ENCODE measurements at regions not wholly inside any gene's neighbourhood (a gene's known extent, or its start where the extent isn't known, plus 50 kb on each side); places are given as distances from the start of the nearest gene placed in this dataset.

DNA sequence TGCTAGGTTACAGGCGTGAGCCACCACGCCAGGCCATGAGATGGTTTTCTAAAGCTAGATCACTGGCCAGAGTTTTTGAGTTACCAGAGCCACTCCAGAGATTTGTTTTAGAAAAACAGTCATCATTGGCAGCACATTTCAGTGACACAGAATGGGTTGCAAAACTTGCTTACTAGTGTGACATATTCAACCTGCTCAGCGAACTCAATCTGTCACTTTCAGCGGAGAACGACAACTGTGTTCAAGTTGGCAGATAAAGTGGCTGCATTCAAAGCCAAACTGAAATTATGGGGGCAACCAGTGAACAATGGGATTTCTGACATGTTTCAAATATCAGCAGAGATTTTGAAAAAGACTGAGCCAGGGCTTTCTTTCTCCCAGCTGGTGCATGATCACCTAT, 456.3 kb upstream of the ISX start (continued):
- TF ChIP-seq SIN3A (IDR thresholded peaks at IDR 0.05; ENCODE audit: low read depth) (no peak), EGR1 (IDR thresholded peaks at IDR 0.05; ENCODE audit: low read depth) (no peak), RAD21 (IDR thresholded peaks at IDR 0.05; ENCODE audit: low read depth) (no peak), SRF (IDR thresholded peaks at IDR 0.05; ENCODE audit: low read depth) (no peak), POLR2AphosphoS5 (IDR thresholded peaks at IDR 0.05; ENCODE audit: low read depth, low read length) (no peak), YY1 (IDR thresholded peaks at IDR 0.05; ENCODE audit: extremely low read depth, insufficient replicate concordance, low read depth, low read length) (no peak), CEBPB (IDR thresholded peaks at IDR 0.05; ENCODE audit: low read depth) (no peak), EZH2phosphoT487 (IDR thresholded peaks at IDR 0.05; ENCODE audit: borderline replicate concordance) (no peak)
- TF ChIP-seq, protein P1, sequence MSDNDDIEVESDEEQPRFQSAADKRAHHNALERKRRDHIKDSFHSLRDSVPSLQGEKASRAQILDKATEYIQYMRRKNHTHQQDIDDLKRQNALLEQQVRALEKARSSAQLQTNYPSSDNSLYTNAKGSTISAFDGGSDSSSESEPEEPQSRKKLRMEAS (IDR thresholded peaks at IDR 0.05): no peak

DNA sequence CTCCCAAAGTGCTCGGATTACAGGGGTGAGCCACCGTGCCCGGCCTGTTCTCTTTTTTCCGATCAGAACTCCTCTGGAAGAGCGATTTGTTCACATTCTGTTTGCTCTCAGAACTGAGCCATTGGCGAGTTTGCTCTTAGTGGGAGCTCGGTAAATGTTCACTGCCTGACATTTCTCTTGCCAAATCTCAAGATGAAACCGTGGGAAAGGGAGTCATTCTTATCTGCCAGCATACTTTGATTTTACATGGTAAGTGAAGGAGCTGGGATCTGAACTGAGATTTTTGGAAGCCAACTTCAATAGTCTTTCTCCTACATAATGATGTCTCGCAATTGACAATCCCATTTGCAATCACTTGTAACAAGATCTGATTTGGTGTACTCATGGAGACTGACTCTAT, 445.8 kb upstream of the ISX start:
- Histone ChIP-seq H3K9ac (ENCODE audit: low read length) (no peak overlapping the region), H2AFZ (ENCODE audit: low read depth, low read length, poor library complexity, severe bottlenecking) (no peak overlapping the region), H3K4me2 (ENCODE audit: low read length) (no peak overlapping the region), H4K20me1 (ENCODE audit: insufficient read depth) (no peaks in the 10 kb centered on the region), H3K27me3 (ENCODE audit: insufficient read depth, low read length) (no peaks in the 10 kb centered on the region), H3K79me2 (ENCODE audit: insufficient read depth, low read length) (no peaks in the 10 kb centered on the region), H3K9me2 (ENCODE audit: insufficient read depth) (no peaks in the 10 kb centered on the region), H3K9me3 (ENCODE audit: control insufficient read depth in 1 of 2, insufficient read depth in 1 of 2, low read depth in 1 of 2, low read length in 2 of 2) (peaks cover 5 to 10% of the 10 kb centered on the region in 2 experiments; a peak in 2 of 4 replicates), H3K36me3 (ENCODE audit: control insufficient read depth in 1 of 2, insufficient read depth in 2 of 2, low read length in 2 of 2) (no peaks in the 10 kb centered on the region), H3K27ac (ENCODE audit: low read depth, low read length) (no peak overlapping the region), H3K4me1 (ENCODE audit: control insufficient read depth in 1 of 2, insufficient read depth in 2 of 2, low read length in 2 of 2) (no peaks in the 10 kb centered on the region), H3K4me3 (replicated peaks in 1 of 2; ENCODE audit: low read depth in 1 of 2, low read length in 2 of 2) (no peak overlapping the region)
- RAD21 ChIA-PET (ENCODE audit: low non-redundant PET in 1 of 2, low total read pairs in 2 of 2, uncharacterized antibody in 2 of 2, unreplicated experiment in 2 of 2): no interaction called here
- CTCF ChIA-PET: no interaction called here
- intact Hi-C loops (cut with micrococcal nuclease): no loop called here
- POLR2A ChIA-PET: no interaction called here
- BruUV-seq (replicated peaks): no TSS peak
- TF ChIP-seq EGR1 (IDR thresholded peaks at IDR 0.05; ENCODE audit: low read depth): no peak
- TF ChIP-seq, protein P1 (IDR thresholded peaks at IDR 0.05): no peak
- TF ChIP-seq YY1 (IDR thresholded peaks at IDR 0.05; ENCODE audit: extremely low read depth, insufficient replicate concordance, low read depth, low read length): no peak
- no peak for TF ChIP-seq CBX3 (IDR thresholded peaks at IDR 0.05; ENCODE audit: low read depth)
- TF ChIP-seq TCF7L2 (IDR thresholded peaks at IDR 0.05; ENCODE audit: borderline replicate concordance, extremely low read depth, insufficient read depth, insufficient read length): no peak
- no peak for TF ChIP-seq FOSL1 (IDR thresholded peaks at IDR 0.05; ENCODE audit: low read depth)
- TF ChIP-seq EZH2 (IDR thresholded peaks at IDR 0.05): no peak
- ATAC-seq: no peak
- no peak for DNase-seq (ENCODE audit: low read depth, low spot score)
